ENCODE measurements at regions not wholly inside any gene's neighbourhood (a gene's known extent, or its start where the extent isn't known, plus 50 kb on each side); places are given as distances from the start of the nearest gene placed in this dataset.

DNA sequence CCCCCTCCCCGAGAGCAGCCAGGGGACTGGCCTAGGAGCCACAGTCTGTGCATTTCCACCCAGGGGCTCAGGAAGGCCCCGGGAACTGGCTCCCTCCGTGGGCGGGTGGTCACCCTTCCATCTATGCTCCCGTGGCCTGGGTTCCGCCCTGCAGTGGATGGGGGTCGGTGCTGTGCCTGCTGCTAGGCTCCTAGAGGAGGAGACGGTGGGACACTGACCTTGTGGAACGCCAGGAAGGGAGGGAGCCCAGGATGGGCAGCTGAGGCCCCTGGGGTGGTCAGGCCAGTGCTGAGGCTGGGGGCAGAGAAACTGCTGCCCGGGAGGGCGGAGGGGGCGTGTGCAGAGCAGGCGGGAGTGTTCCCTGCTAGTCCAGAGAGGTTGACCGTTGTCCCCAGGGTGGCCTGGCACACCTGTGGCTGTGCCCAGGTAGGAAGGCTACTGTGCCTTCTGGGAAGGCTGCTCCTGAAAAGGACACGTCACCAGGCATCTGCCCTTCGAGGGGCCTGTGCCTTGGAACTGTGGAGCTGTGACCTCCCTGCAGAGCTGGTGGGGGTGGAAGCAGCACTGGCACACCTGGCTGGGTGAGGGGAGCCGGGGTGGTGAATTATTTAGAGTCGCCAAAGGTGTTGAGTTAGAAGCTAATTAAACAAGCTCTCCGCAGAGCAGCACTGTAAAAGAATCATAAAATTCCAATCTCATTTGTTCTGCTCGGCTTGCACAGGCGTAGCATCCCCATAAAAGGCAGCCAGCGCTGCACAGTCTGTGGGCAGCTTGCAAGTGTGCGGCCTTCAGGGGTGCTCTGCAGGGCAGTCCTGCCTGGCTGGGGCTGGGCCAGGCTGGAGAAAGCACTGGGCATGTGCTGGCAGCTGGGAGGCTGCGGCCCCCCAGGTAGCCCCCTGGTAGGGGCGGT is 145.1 kb downstream of the KIF26A start:
- no peak for TF ChIP-seq TAF1 (IDR thresholded peaks at IDR 0.05; ENCODE audit: borderline replicate concordance, insufficient read depth, low read length)
- TF ChIP-seq, protein P1, sequence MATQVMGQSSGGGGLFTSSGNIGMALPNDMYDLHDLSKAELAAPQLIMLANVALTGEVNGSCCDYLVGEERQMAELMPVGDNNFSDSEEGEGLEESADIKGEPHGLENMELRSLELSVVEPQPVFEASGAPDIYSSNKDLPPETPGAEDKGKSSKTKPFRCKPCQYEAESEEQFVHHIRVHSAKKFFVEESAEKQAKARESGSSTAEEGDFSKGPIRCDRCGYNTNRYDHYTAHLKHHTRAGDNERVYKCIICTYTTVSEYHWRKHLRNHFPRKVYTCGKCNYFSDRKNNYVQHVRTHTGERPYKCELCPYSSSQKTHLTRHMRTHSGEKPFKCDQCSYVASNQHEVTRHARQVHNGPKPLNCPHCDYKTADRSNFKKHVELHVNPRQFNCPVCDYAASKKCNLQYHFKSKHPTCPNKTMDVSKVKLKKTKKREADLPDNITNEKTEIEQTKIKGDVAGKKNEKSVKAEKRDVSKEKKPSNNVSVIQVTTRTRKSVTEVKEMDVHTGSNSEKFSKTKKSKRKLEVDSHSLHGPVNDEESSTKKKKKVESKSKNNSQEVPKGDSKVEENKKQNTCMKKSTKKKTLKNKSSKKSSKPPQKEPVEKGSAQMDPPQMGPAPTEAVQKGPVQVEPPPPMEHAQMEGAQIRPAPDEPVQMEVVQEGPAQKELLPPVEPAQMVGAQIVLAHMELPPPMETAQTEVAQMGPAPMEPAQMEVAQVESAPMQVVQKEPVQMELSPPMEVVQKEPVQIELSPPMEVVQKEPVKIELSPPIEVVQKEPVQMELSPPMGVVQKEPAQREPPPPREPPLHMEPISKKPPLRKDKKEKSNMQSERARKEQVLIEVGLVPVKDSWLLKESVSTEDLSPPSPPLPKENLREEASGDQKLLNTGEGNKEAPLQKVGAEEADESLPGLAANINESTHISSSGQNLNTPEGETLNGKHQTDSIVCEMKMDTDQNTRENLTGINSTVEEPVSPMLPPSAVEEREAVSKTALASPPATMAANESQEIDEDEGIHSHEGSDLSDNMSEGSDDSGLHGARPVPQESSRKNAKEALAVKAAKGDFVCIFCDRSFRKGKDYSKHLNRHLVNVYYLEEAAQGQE (IDR thresholded peaks at IDR 0.05; ENCODE audit: insufficient read depth in 1 of 2, low read depth in 2 of 2, low read length in 2 of 2) = no peak
- TF ChIP-seq SIN3A (IDR thresholded peaks at IDR 0.05; ENCODE audit: borderline replicate concordance, insufficient read depth, low read length) = no peak
- TF ChIP-seq FOXP2 (optimal IDR thresholded peaks at IDR 0.05; ENCODE audit: borderline replicate concordance, extremely low read depth, extremely low read length, insufficient read depth) = no peak
- TF ChIP-seq POLR2AphosphoS5 (IDR thresholded peaks at IDR 0.05; ENCODE audit: low read depth, low read length) = no peak

GRCh38 chr14:104284107-104284592 is 145.8 kb downstream of the KIF26A start:
- TF ChIP-seq, protein P1 (IDR thresholded peaks at IDR 0.05; ENCODE audit: insufficient read depth in 1 of 2, low read depth in 2 of 2, low read length in 2 of 2) = no peak
- TF ChIP-seq FOXP2 (optimal IDR thresholded peaks at IDR 0.05; ENCODE audit: borderline replicate concordance, extremely low read depth, extremely low read length, insufficient read depth) = no peak
- no peak for TF ChIP-seq POLR2AphosphoS5 (IDR thresholded peaks at IDR 0.05; ENCODE audit: low read depth, low read length)
- TF ChIP-seq SIN3A (IDR thresholded peaks at IDR 0.05; ENCODE audit: borderline replicate concordance, insufficient read depth, low read length) = no peak
- TF ChIP-seq TAF1 (IDR thresholded peaks at IDR 0.05; ENCODE audit: borderline replicate concordance, insufficient read depth, low read length) = no peak

- TF ChIP-seq POLR2AphosphoS5 (IDR thresholded peaks at IDR 0.05; ENCODE audit: low read depth, low read length) (no peak), FOXP2 (optimal IDR thresholded peaks at IDR 0.05; ENCODE audit: borderline replicate concordance, extremely low read depth, extremely low read length, insufficient read depth) (no peak), TAF1 (IDR thresholded peaks at IDR 0.05; ENCODE audit: borderline replicate concordance, insufficient read depth, low read length) (no peak)
- TF ChIP-seq, protein P1 (IDR thresholded peaks at IDR 0.05; ENCODE audit: insufficient read depth in 1 of 2, low read depth in 2 of 2, low read length in 2 of 2) = no peak
These were observed 146.5 kb downstream of the KIF26A start for GRCh38 chr14:104284636-104285507.

- TF ChIP-seq FOXP2 (optimal IDR thresholded peaks at IDR 0.05; ENCODE audit: borderline replicate concordance, extremely low read depth, extremely low read length, insufficient read depth) (no peak), POLR2AphosphoS5 (IDR thresholded peaks at IDR 0.05; ENCODE audit: low read depth, low read length) (no peak), TAF1 (IDR thresholded peaks at IDR 0.05; ENCODE audit: borderline replicate concordance, insufficient read depth, low read length) (no peak)
These were observed 147.1 kb downstream of the KIF26A start for GRCh38 chr14:104285508-104285840.

GRCh38 chr14:104286086-104286485 is 147.7 kb downstream of the KIF26A start:
- TF ChIP-seq, protein P1 (IDR thresholded peaks at IDR 0.05; ENCODE audit: insufficient read depth in 1 of 2, low read depth in 2 of 2, low read length in 2 of 2) = no peak
- TF ChIP-seq POLR2AphosphoS5 (IDR thresholded peaks at IDR 0.05; ENCODE audit: low read depth, low read length) = no peak
- no peak for TF ChIP-seq SIN3A (IDR thresholded peaks at IDR 0.05; ENCODE audit: borderline replicate concordance, insufficient read depth, low read length)
- no peak for TF ChIP-seq FOXP2 (optimal IDR thresholded peaks at IDR 0.05; ENCODE audit: borderline replicate concordance, extremely low read depth, extremely low read length, insufficient read depth)
- TF ChIP-seq TAF1 (IDR thresholded peaks at IDR 0.05; ENCODE audit: borderline replicate concordance, insufficient read depth, low read length) = no peak
